ENCODE measurements at regions not wholly inside any gene's neighbourhood (a gene's known extent, or its start where the extent isn't known, plus 50 kb on each side); places are given as distances from the start of the nearest gene placed in this dataset.

- peak in 1 of 2 donors; percentile 2 for DNase-seq
Observed at GRCh38 chr10:108523016-108523800, 1358.7 kb upstream of the SORCS1 start.

DNA sequence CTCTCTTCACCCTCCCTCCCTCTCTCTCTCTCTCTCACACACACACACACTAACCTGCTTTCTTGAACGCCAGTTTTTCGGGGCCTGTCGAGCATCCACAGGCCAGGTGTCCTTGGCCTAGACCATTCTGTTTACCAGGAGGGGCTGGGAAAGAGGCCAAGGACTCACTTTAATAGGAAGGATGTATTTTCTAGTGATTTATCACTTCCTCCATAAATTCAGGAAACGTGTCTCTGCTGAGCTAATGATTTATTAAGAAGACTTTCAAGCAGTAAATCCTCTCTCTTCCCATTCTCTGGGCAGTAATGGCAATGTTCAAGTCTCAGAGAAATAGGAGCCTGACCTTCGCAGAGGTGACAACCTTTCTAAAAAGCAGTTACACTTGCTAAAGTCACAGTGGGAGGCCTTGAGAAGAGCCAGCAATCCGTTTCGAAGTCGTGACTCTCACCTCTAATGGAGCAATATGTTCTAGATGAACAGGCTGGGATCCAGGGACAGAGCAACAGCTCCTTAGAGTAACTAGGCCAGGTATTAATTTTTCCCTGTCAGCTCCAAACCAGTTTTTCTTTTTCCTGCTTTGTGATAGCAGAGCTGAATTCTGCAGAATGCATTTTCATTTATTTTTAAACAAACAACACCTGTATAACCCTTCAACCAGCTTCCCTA lies 1357.5 kb upstream of the SORCS1 start:
- no peak for DNase-seq

- no peak for DNase-seq
Observed at GRCh38 chr10:108515821-108516220, 1351.3 kb upstream of the SORCS1 start.

DNA sequence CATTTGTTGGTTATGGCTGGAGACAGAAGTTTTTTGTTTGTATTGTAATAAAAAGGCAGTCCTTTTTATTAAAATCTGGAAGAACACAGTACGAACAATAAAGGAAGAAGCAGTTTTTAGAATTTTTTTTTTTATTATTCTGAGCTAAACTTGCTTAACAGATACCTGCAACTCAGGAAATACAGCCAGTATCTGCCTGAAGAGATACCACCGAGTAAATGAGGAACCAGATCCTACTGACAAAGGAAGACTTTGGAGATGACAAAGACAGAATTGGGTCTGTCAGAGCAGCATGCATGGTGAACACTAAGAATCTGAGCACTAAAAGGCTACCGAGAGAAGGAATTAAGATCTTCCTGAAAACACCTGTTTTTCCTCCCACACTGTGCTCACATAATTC lies 1335.9 kb upstream of the SORCS1 start:
- DNase-seq, result no peak

- no peak for DNase-seq
Observed at GRCh38 chr10:108496106-108496505, 1331.6 kb upstream of the SORCS1 start.

- DNase-seq, result no peak
Observed at GRCh38 chr10:108490944-108491343, 1326.4 kb upstream of the SORCS1 start.

DNA sequence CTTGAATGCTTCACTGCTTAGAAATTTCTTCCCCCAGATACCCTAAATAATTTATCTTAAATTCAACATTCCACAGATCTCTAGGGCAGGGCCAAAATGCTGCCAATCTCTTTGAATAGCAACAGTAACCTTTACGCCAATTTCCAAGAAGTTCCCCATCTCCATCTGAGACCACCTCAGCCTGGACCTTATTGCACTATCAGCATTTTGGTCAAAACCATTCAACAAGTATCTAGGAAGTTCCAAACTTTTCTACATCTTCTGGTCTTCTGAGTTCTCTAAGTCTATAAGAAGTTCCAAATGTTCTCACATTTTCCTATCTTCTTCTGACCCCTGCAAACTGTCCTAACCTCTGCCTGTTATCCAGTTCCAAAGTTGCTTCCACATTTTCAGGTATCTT lies 1306.9 kb upstream of the SORCS1 start:
- no peak for DNase-seq

- no peak for DNase-seq
Observed at GRCh38 chr10:108469940-108470339, 1305.4 kb upstream of the SORCS1 start.

DNA sequence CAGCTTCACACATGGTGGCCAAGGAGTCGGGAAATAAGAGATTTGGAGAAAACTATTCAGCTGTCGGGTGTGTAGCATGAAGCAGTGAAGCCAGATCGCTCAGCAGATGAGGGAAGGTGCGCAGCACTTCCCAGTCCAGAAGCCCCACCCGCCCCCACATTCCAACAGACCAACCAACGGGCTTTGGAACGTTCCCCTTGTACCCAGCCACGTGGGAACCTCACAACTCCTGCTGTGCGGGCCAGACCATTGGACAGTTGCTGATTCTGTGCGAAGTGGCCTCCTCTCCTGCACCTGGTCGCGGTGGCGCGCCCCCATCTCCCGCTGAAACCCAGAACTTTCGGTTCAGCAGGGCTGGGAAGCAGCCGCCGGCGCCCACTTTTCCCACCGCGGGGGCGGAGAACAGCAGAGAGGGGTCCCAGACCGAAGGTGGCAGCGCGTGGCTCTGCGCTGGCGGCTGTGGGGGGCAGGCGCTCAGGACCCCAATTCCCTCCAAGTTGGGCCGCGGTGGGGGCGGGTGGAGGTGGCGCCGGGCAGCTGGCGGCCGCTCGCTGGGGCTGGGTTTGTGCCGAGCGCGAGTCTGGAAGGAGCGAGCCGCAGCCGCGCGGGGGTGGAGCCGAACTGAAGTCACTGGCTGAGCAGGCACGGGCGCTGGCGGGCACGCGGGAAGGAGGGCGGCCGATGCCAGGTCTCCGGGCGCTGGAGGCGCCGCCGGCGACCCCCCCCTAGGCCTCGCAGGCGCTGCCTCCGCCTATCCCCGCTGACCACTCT lies 1301.5 kb upstream of the SORCS1 start:
- peak in 1 of 2 donors; percentile 6 for DNase-seq

DNA sequence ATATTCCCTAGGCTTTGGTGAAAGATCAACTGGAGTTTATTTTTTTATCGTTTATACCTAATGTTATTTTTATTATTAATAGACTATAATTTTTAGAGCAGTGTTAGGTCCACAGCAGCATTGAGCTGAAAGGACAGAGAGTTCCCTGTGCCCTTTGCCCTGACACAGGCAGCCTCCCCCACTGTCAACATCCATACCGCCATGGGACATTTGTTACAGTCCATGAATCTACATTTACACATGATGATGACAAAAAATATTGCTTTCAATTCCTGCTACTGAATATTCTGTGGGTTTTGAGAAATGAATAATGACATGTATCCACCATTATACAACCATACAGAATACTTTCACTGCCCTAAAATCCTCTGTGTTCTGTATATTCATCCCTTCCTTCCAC lies 1297.5 kb upstream of the SORCS1 start:
- DNase-seq, result no peak

DNA sequence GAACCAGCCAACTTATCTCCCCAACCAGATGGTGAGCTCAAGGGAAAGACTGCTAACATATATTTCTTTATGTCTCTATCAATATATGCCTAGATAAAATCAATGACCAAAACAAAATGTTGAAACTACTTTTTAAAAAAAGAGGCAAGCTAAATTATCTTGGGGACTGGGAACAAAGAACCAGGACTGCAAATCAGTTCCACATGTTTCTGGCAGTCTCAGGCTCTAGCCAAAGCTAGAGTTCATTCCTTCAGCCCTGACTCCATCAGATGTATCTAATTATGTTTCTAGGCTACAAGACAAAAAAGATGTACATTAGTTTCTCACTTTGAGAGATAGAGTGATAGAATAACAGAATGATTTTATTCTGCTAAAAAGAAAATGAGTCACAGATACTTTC lies 1290.3 kb upstream of the SORCS1 start:
- no peak for DNase-seq

DNA sequence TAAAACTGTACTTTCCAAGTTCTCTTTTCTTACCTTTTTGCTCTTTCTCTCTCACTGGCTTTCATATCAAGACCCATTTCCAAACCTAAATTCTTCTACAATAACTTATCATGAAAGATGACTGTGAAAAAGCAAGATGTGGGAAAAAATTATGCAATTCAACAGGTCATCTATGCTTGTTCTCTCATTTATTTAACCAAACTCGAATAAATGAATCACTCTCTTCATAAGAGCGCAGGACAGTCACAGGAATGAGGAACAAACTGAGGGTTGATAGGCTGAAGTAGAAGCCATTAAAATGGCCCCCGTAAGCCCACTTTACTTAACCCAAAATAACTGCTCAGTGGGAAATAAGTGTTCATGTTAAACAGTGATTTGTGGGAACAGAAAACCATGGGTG lies 1289.7 kb upstream of the SORCS1 start:
- DNase-seq, result no peak

DNA sequence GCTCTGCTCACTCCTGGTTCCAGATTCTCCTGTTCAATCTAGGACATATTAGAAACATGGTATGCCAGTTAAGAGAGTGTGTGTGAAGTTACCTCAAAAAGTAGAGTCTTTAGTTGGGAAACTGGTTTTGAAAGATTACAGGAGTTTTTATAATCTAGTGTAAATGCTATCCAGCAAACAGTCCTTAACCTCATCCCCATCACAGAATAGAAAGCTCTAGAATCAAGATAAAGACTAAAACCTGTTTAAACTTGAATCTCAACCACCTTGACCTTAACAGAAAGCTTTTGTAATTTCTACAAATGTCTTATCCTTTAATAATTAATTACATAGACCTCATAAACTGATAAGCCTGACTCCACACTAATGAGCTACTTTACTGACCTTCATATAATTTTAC lies 1288.7 kb upstream of the SORCS1 start:
- DNase-seq, result no peak

DNA sequence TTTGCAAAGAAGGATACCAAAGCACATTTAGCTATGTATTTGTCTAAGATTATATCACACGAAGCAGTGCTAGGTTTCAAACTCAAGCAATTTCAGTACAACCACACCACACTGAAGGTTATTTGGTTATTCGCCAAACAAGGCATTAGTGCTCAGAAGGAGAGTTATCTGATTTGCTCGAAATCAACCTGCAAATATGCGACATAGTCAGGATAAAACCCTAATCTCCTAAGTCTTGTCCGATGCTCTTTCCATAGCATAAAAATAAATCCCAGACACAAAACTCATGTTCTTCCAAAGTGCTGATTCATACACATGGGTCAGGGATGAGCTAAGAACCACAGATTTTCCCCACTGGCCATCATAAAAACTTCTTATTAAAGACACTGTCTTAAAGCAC lies 1288.0 kb upstream of the SORCS1 start:
- DNase-seq, result no peak

- DNase-seq, result no peak
Observed at GRCh38 chr10:108450280-108450679, 1285.8 kb upstream of the SORCS1 start.

DNA sequence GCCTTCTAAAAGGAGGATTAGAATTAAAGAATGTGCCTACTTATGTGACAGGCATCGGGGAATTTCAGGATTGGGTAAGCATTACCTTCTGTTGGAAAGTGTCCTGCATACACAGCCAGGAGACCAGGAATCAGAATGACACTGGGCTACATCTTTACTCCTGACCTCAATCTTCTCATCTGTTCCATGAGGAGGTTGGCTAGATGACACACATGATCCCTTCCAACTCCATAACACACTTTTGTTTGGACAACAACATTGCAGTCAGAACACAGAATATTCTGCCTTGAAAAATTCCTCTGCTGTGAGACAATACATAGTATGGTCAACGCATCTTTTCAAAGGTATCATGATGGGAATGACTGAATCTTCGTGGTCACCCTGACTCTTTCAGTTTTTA lies 1281.2 kb upstream of the SORCS1 start:
- DNase-seq, result no peak

DNA sequence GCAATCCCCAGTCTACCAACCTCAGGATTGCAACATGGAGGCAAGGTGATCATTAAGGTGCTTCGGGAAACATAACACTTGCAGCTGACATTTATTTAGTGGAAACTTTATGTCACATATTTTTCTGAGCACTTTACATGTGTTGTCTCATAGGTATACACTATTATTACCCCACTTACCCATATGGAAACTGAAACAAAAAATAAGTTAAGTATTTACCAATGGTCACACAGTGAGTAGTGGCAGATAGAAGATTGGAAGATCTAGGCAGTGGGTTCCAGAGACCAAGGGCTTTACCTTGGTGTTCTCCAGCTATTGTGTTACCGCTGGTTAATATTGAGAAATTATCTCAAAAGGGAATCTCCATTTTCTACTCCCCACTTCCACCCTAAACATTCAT lies 1279.1 kb upstream of the SORCS1 start:
- no peak for DNase-seq

- no peak for DNase-seq
Observed at GRCh38 chr10:108439397-108439796, 1274.9 kb upstream of the SORCS1 start.

DNA sequence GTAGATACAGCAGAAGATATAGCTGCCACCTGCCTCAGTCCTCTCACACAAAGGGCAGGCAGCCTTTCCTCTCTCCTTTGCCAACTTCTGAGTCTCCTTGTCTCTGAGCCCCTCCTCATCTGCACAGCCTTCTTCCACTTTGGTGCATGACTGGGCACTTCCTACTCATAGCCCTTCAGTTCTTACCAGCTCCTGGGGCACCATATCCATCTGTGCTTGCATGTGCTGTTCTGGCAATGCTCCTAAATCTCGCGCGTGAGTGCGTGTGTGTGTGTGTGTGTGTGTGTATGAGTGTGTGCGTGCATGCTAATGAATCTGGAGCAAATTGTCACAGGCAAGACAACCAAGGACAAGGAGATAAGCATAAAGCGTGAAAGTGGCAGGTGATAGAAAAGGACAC lies 1271.6 kb upstream of the SORCS1 start:
- no peak for DNase-seq

GRCh38 chr10:108434559-108435252 lies 1270.2 kb upstream of the SORCS1 start:
- no peak for DNase-seq

- DNase-seq, result peak; percentile 11 to 29
Observed at GRCh38 chr10:108427146-108427545, 1262.6 kb upstream of the SORCS1 start.

GRCh38 chr10:108425283-108425964 lies 1260.9 kb upstream of the SORCS1 start:
- DNase-seq, result no peak
